GM20000 (cell line): ENCODE measurements at regions not wholly inside any gene's neighbourhood (a gene's known extent, or its start where the extent isn't known, plus 50 kb on each side); places are given as distances from the start of the nearest gene placed in this dataset.

Source experiments
- DNase-seq: peaks from one replicate; pipeline ENCODE4 v3.0.0; 2012; ENCODE audit warnings: low spot score
- CTCF ChIP-seq: IDR thresholded peaks from 2 replicates; pipeline ENCODE4 v1.5.1; 2012; ENCODE audit warnings: mild to moderate bottlenecking, control low read depth; ENCODE audit errors: extremely low read depth, missing control alignments

- DNase-seq = no peak
- no peak for TF ChIP-seq CTCF
These were observed 258.5 kb upstream of the PDGFD start for GRCh38 chr11:104422324-104422944.

GRCh38 chr11:104410336-104410735 is 246.4 kb upstream of the PDGFD start:
- no peak for DNase-seq
- no peak for TF ChIP-seq CTCF

- DNase-seq = no peak
- TF ChIP-seq CTCF = no peak
These were observed 244.7 kb upstream of the PDGFD start for GRCh38 chr11:104408630-104409029.

GRCh38 chr11:104405277-104405676 is 241.3 kb upstream of the PDGFD start:
- no peak for DNase-seq
- no peak for TF ChIP-seq CTCF

- no peak for TF ChIP-seq CTCF
- DNase-seq = no peak
These were observed 240.6 kb upstream of the PDGFD start for GRCh38 chr11:104404231-104405175.

- DNase-seq = no peak
- TF ChIP-seq CTCF = no peak
These were observed 239.0 kb upstream of the PDGFD start for GRCh38 chr11:104402812-104403521.

GRCh38 chr11:104394508-104394907 is 230.6 kb upstream of the PDGFD start:
- DNase-seq = no peak
- TF ChIP-seq CTCF = no peak
